IMR-90 (cell line): ENCODE measurements at regions not wholly inside any gene's neighbourhood (a gene's known extent, or its start where the extent isn't known, plus 50 kb on each side); places are given as distances from the start of the nearest gene placed in this dataset.

ENCODE experiments used
- ATAC-seq: fragments of 200-7000 bp; cut with Tn5 transposase; 2 replicates; pipeline ENCODE4 v1.9.1; 2020; ENCODE audit warnings: low read depth, mild to moderate bottlenecking, moderate library complexity
- BruUV-seq: library from RNA; stranded (reverse); fragments of 400-500 nt; replicated peaks from 2 replicates; lab custom pipeline; 2021; lab: Mats Ljungman, UMichigan
- CTCF ChIA-PET: fragments of 300-600 bp; formaldehyde crosslinking; extraction: SDS; loops from one replicate; lab custom pipeline; 2021; ENCODE audit warnings: antibody characterized with exemption; lab: Yijun Ruan, JAX
- POLR2A ChIA-PET: fragments of 300-600 bp; sonication (Branson Sonifier 250); formaldehyde crosslinking; loops from one replicate; lab custom pipeline; 2022; ENCODE audit warnings: antibody characterized with exemption; ENCODE audit not compliant: unreplicated experiment; lab: Charles Lee
- DNase-seq: peaks from one replicate; pipeline ENCODE4 v3.0.0; 2013
- H2AFZ ChIP-seq: replicated peaks from 2 replicates; pipeline ENCODE3; 2013; ENCODE audit warnings: low read length, mild to moderate bottlenecking; ENCODE audit not compliant: poor library complexity
- H2AK5ac ChIP-seq: 2 replicates; pipeline ENCODE4 v1.6.1; 2013; ENCODE audit warnings: low read depth, low read length, inconsistent platforms
- H2AK9ac ChIP-seq: replicated peaks from 2 replicates; pipeline ENCODE3; 2013; ENCODE audit warnings: mild to moderate bottlenecking, low read depth, low read length, moderate library complexity; ENCODE audit not compliant: poor library complexity
- H2BK120ac ChIP-seq: 2 replicates; pipeline ENCODE4 v1.6.1; 2013; ENCODE audit warnings: low read depth, low read length, inconsistent platforms
- H2BK15ac ChIP-seq: 3 replicates; pipeline ENCODE4 v1.6.1; 2013; ENCODE audit warnings: low read depth, low read length, inconsistent platforms
- H2BK20ac ChIP-seq: 2 replicates; pipeline ENCODE4 v1.6.1; 2013; ENCODE audit warnings: low read depth, mild to moderate bottlenecking, inconsistent platforms, low read length, moderate library complexity
- H2BK5ac ChIP-seq: 2 replicates; pipeline ENCODE4 v1.6.1; 2013; ENCODE audit warnings: mild to moderate bottlenecking, low read depth, low read length, inconsistent platforms; ENCODE audit not compliant: poor library complexity, severe bottlenecking
- H3K14ac ChIP-seq: replicated peaks from 2 replicates; pipeline ENCODE4 v1.6.1; 2013; ENCODE audit warnings: low read depth, low read length, inconsistent platforms
- H3K18ac ChIP-seq: 2 replicates; pipeline ENCODE4 v1.6.1; 2013; ENCODE audit warnings: low read depth, low read length, control low read depth
- H3K23ac ChIP-seq: 2 replicates; pipeline ENCODE4 v1.6.1; 2013; ENCODE audit warnings: low read depth, low read length, inconsistent platforms
- H3K27ac ChIP-seq: 2 replicates; pipeline ENCODE4 v1.5.1; 2013; ENCODE audit warnings: mild to moderate bottlenecking, control low read depth, low read length; ENCODE audit not compliant: insufficient read depth
- H3K27me3 ChIP-seq: 2 replicates; pipeline ENCODE4 v1.6.1; 2013; ENCODE audit warnings: low read length; ENCODE audit not compliant: control insufficient read depth, insufficient read depth
- H3K36me3 ChIP-seq: 2 replicates; pipeline ENCODE4 v1.6.1; 2013; ENCODE audit warnings: low read length, mixed read lengths; ENCODE audit not compliant: control insufficient read depth, insufficient read depth
- H3K4ac ChIP-seq: 2 replicates; pipeline ENCODE4 v1.6.1; 2013; ENCODE audit warnings: low read depth, low read length, inconsistent platforms
- H3K4me1 ChIP-seq: 2 replicates; pipeline ENCODE4 v1.6.1; 2013; ENCODE audit warnings: low read length, mixed read lengths; ENCODE audit not compliant: control insufficient read depth, insufficient read depth
- H3K4me2 ChIP-seq: 2 replicates; pipeline ENCODE4 v1.6.1; 2013; ENCODE audit warnings: low read depth, mild to moderate bottlenecking, control low read depth, low read length, moderate library complexity
- H3K4me3 ChIP-seq: 2 replicates; pipeline ENCODE4 v1.5.1; 2013; ENCODE audit warnings: low read depth, mild to moderate bottlenecking, control low read depth, low read length, moderate library complexity; ENCODE audit not compliant: insufficient read depth
- H3K56ac ChIP-seq: 2 replicates; pipeline ENCODE4 v1.6.1; 2013; ENCODE audit warnings: low read length, inconsistent platforms; ENCODE audit not compliant: insufficient read depth; ENCODE audit errors: extremely low read depth
- H3K79me1 ChIP-seq, 2 experiments: 2 replicates each; pipeline ENCODE4 v1.6.1; 2013; ENCODE audit warnings: low read length in 2 of 2, inconsistent platforms in 1 of 2, low read depth in 1 of 2
- H3K9ac ChIP-seq: 2 replicates; pipeline ENCODE4 v1.6.1; 2013; ENCODE audit warnings: low read depth, low read length, control low read depth
- H3K9me1 ChIP-seq: 2 replicates; pipeline ENCODE4 v1.6.1; 2013; ENCODE audit warnings: low read length, inconsistent platforms; ENCODE audit not compliant: insufficient read depth
- H3K9me3 ChIP-seq: 2 replicates; pipeline ENCODE4 v1.6.1; 2013; ENCODE audit warnings: low read length; ENCODE audit not compliant: control insufficient read depth, insufficient read depth
- H4K20me1 ChIP-seq: 2 replicates; pipeline ENCODE4 v1.6.1; 2013; ENCODE audit warnings: low read length, inconsistent platforms; ENCODE audit not compliant: insufficient read depth
- H4K5ac ChIP-seq: 2 replicates; pipeline ENCODE4 v1.6.1; 2013; ENCODE audit warnings: mild to moderate bottlenecking, low read depth, low read length, control low read depth
- H4K8ac ChIP-seq, 2 experiments: 2 replicates each; pipeline ENCODE4 v1.6.1; 2013; ENCODE audit warnings: low read depth in 2 of 2, low read length in 2 of 2, control low read depth in 1 of 2, inconsistent platforms in 1 of 2
- H4K91ac ChIP-seq: 2 replicates; pipeline ENCODE4 v1.6.1; 2013; ENCODE audit warnings: low read depth, low read length, inconsistent platforms; ENCODE audit not compliant: insufficient read depth
- BHLHE40 ChIP-seq: fragments of 150-350 bp; IDR thresholded peaks from 2 replicates; pipeline ENCODE4 v1.6.1; 2016; ENCODE audit warnings: mild to moderate bottlenecking, low read depth, low read length
- CEBPB ChIP-seq: IDR thresholded peaks from 2 replicates; pipeline ENCODE4 v1.6.1; 2012; ENCODE audit warnings: low read depth, low read length, improper control_type of control experiment
- CHD1 ChIP-seq: IDR thresholded peaks from 2 replicates; pipeline ENCODE4 v1.6.1; 2012; ENCODE audit warnings: low read depth, low read length, improper control_type of control experiment
- FOS ChIP-seq: fragments of 150-350 bp; IDR thresholded peaks from 2 replicates; pipeline ENCODE4 v1.6.1; 2016; ENCODE audit warnings: low read depth, low read length
- MAZ ChIP-seq: IDR thresholded peaks from 2 replicates; pipeline ENCODE4 v1.6.1; 2012; ENCODE audit warnings: low read depth, mild to moderate bottlenecking, low read length, improper control_type of control experiment, moderate library complexity, borderline replicate concordance
- MXI1 ChIP-seq: IDR thresholded peaks from 2 replicates; pipeline ENCODE4 v1.6.1; 2012; ENCODE audit warnings: low read depth, mild to moderate bottlenecking, low read length, moderate library complexity, borderline replicate concordance
- NFE2L2 ChIP-seq: fragments of 150-350 bp; IDR thresholded peaks from 2 replicates; pipeline ENCODE4 v1.6.1; 2016; ENCODE audit warnings: low read depth, mild to moderate bottlenecking, low read length
- POLR2A ChIP-seq: IDR thresholded peaks from 2 replicates; pipeline ENCODE4 v1.6.1; 2012; ENCODE audit warnings: mild to moderate bottlenecking, low read depth, low read length
- RAD21 ChIP-seq: IDR thresholded peaks from 2 replicates; pipeline ENCODE4 v1.6.1; 2012; ENCODE audit warnings: low read length, improper control_type of control experiment
- RCOR1 ChIP-seq: IDR thresholded peaks from 2 replicates; pipeline ENCODE4 v1.6.1; 2012; ENCODE audit warnings: mild to moderate bottlenecking, low read length, improper control_type of control experiment; ENCODE audit not compliant: insufficient replicate concordance
- RFX5 ChIP-seq: IDR thresholded peaks from 2 replicates; pipeline ENCODE4 v1.8.0; 2012; ENCODE audit warnings: low read depth, mild to moderate bottlenecking, low read length, moderate library complexity
- SMC3 ChIP-seq: fragments of 150-350 bp; IDR thresholded peaks from 2 replicates; pipeline ENCODE4 v1.6.1; 2016; ENCODE audit warnings: low read depth, mild to moderate bottlenecking, antibody characterized with exemption, low read length, moderate library complexity
- USF2 ChIP-seq: fragments of 150-350 bp; IDR thresholded peaks from 2 replicates; pipeline ENCODE4 v1.6.1; 2017; ENCODE audit warnings: mild to moderate bottlenecking, antibody characterized with exemption, low read length, low read depth
- WGBS, 2 experiments: methylation state at CpG; one replicate each; pipeline versions ENCODE4 v1.1.5 to v1.1.7; 2013; ENCODE audit warnings: missing lambda C conversion rate in 2 of 2; ENCODE audit not compliant: insufficient read length in 1 of 2; ENCODE audit errors: extremely low coverage in 2 of 2; 5-methylcytosine and 5-hydroxymethylcytosine counted together
- dilution Hi-C: fragments of 300-500 bp; cut with HindIII; formaldehyde crosslinking; loops from one replicate; pipeline ENCODE4 v1.14.3; 2018; ENCODE audit warnings: low sequenced_read_pairs; ENCODE audit not compliant: unreplicated experiment
- in situ Hi-C: fragments of 300-500 bp; cut with MboI; formaldehyde crosslinking; loops from 3 replicates; pipeline ENCODE4 v1.14.3; 2019; ENCODE audit warnings: low sequenced_read_pairs, inconsistent platforms, mixed read lengths
- intact Hi-C: fragments of 100-400 bp; cut with micrococcal nuclease; formaldehyde crosslinking; loops from 2 replicates; pipeline ENCODE4 v1.10.0; 2022
- TF ChIP-seq, protein P1 (sequence below): conservative IDR thresholded peaks from 2 replicates; pipeline ENCODE4 v1.5.1; 2012; ENCODE audit warnings: mild to moderate bottlenecking, low read depth, low read length, improper control_type of control experiment

DNA sequence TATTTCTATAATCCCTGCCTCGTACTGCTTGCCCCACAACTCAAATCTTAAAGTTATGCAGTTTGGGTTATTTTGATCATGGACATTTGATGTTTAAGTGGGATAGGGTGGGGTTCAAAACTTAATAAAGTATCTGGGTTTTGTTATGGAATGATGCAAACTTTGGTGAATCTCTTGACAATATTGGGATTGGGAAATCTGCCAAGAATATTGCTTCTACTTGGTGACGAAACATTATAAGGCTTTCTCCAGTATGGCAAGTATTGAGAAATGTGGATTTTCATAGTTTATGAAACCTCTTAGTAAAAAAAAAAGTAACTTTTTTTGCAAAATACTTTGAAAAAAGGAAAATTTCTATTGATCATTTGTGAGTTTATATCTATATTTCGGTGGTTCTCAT, 130.8 kb upstream of the SFRP2 start:
- Histone ChIP-seq H2AK9ac (no peak overlapping the region), H3K4ac (no peak overlapping the region), H3K9me3 (peaks cover 2% of the 10 kb centered on the region; the same call in 1 of the 2 replicates), H3K23ac (no peak overlapping the region), H3K14ac (no peak overlapping the region), H3K9ac (no peak overlapping the region), H4K91ac (no peak overlapping the region), H3K27ac (no peak overlapping the region), H4K8ac (no peak overlapping the region), H3K27me3 (no peaks in the 10 kb centered on the region), H3K4me2 (no peak overlapping the region), H2BK15ac (no peak overlapping the region), H2AK5ac (no peak overlapping the region), H4K5ac (no peak overlapping the region), H3K4me3 (no peak overlapping the region), H2AFZ (no peak overlapping the region), H3K18ac (no peak overlapping the region), H3K9me1 (no peaks in the 10 kb centered on the region), H3K36me3 (no peaks in the 10 kb centered on the region), H3K79me1 (no peaks in the 10 kb centered on the region), H2BK20ac (no peak overlapping the region), H3K4me1 (no peaks in the 10 kb centered on the region), H2BK5ac (no peak overlapping the region), H4K20me1 (no peaks in the 10 kb centered on the region), H3K56ac (no peak overlapping the region), H2BK120ac (no peak overlapping the region)
- TF ChIP-seq FOS (no peak), MAZ (no peak), RCOR1 (no peak), POLR2A (no peak), CHD1 (no peak), NFE2L2 (no peak), RFX5 (no peak), SMC3 (no peak), USF2 (no peak), RAD21 (no peak), CEBPB (no peak), BHLHE40 (no peak), MXI1 (no peak)
- TF ChIP-seq, protein P1, sequence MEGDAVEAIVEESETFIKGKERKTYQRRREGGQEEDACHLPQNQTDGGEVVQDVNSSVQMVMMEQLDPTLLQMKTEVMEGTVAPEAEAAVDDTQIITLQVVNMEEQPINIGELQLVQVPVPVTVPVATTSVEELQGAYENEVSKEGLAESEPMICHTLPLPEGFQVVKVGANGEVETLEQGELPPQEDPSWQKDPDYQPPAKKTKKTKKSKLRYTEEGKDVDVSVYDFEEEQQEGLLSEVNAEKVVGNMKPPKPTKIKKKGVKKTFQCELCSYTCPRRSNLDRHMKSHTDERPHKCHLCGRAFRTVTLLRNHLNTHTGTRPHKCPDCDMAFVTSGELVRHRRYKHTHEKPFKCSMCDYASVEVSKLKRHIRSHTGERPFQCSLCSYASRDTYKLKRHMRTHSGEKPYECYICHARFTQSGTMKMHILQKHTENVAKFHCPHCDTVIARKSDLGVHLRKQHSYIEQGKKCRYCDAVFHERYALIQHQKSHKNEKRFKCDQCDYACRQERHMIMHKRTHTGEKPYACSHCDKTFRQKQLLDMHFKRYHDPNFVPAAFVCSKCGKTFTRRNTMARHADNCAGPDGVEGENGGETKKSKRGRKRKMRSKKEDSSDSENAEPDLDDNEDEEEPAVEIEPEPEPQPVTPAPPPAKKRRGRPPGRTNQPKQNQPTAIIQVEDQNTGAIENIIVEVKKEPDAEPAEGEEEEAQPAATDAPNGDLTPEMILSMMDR, result no peak
- WGBS, 2 experiments, result 60% methylated on average over 1 of the region's 3 CpGs; no CpG with 5 or more reads in 1 of the 2 experiments
- no TSS peak for BruUV-seq
- DNase-seq, result no peak
- dilution Hi-C loops (no loop called here), intact Hi-C loops (no loop called here), in situ Hi-C loops (no loop called here)
- no peak for ATAC-seq
- ChIA-PET POLR2A (no interaction called here), CTCF (no interaction called here)
